GM12878 (cell line): ENCODE measurements at regions not wholly inside any gene's neighbourhood (a gene's known extent, or its start where the extent isn't known, plus 50 kb on each side); places are given as distances from the start of the nearest gene placed in this dataset.
"Not testable (repeated sequence)": the region's sequence is repeated elsewhere in the genome, so short reads cannot be mapped to it uniquely, and the experiment has no call there.

Source experiments
- ATAC-seq: fragments of 200-7000 bp; cut with Tn5 transposase; 3 replicates; pipeline ENCODE4 v1.9.1; 2020; ENCODE audit warnings: mild to moderate bottlenecking, moderate library complexity
- BruUV-seq: library from RNA; stranded (reverse); fragments of 400-500 nt; replicated peaks from 2 replicates; lab custom pipeline; 2021; lab: Mats Ljungman, UMichigan
- CTCF ChIA-PET: fragments of 300-600 bp; sonication (Branson Sonifier 250); formaldehyde crosslinking; extraction: SDS; loops from one replicate; lab custom pipeline; 2021; ENCODE audit warnings: inconsistent platforms; lab: Yijun Ruan, JAX
- POLR2A ChIA-PET: fragments of 350-600 bp; formaldehyde crosslinking; extraction: SDS; loops from one replicate; lab custom pipeline; 2021; ENCODE audit warnings: inconsistent platforms; lab: Charles Lee
- RAD21 ChIA-PET: fragments of 300-600 bp; sonication (Branson Sonifier 250); formaldehyde crosslinking; loops from one replicate; lab custom pipeline; 2023; ENCODE audit warnings: antibody characterized with exemption; ENCODE audit not compliant: unreplicated experiment; lab: Charles Lee
- SMC1A ChIA-PET: fragments of 300-600 bp; sonication (Branson Sonifier 250); formaldehyde crosslinking; loops from one replicate; lab custom pipeline; 2023; ENCODE audit not compliant: unreplicated experiment, uncharacterized antibody; lab: Charles Lee
- DNase-seq: peaks from one replicate; pipeline ENCODE4 v3.0.0-alpha.2; 2011; ENCODE audit warnings: low read depth, low spot score
- FAIRE-seq: peaks from 3 replicates; lab custom pipeline; 2011; peaks lifted over from hg19 to GRCh38; lab: Jason Lieb, UNC
- H2AFZ ChIP-seq: 2 replicates; pipeline ENCODE4 v1.6.0; 2011; ENCODE audit warnings: low read depth, low read length, control low read depth; ENCODE audit not compliant: control insufficient read depth
- H3K27ac ChIP-seq: 2 replicates; pipeline ENCODE4 v1.5.1; 2011; ENCODE audit warnings: control low read depth; ENCODE audit not compliant: control insufficient read depth, insufficient read depth
- H3K27me3 ChIP-seq, 2 experiments: replicated peaks in 1 of 2; 2 replicates each; pipeline versions ENCODE4 v1.6.0 to v1.6.1; 2011; ENCODE audit warnings: low read length in 1 of 2; ENCODE audit not compliant: control insufficient read depth in 2 of 2, insufficient read depth in 2 of 2
- H3K36me3 ChIP-seq, 2 experiments: 2 replicates each; pipeline ENCODE4 v1.5.1; 2011; ENCODE audit warnings: low read length in 1 of 2; ENCODE audit not compliant: control insufficient read depth in 2 of 2, insufficient read depth in 2 of 2
- H3K4me1 ChIP-seq: 2 replicates; pipeline ENCODE4 v1.6.1; 2011; ENCODE audit warnings: mild to moderate bottlenecking, low read length, moderate library complexity, mixed read lengths; ENCODE audit not compliant: control insufficient read depth, insufficient read depth
- H3K4me2 ChIP-seq: 2 replicates; pipeline ENCODE4 v1.6.0; 2011; ENCODE audit warnings: control low read depth; ENCODE audit not compliant: control insufficient read depth, insufficient read depth
- H3K4me3 ChIP-seq: fragments of 200-600 bp; sonication (generic); 2 replicates; pipeline ENCODE4 v1.5.1; 2016
- H3K79me2 ChIP-seq: 2 replicates; pipeline ENCODE4 v1.6.0; 2011; ENCODE audit warnings: low read length; ENCODE audit not compliant: control insufficient read depth, insufficient read depth
- H3K9ac ChIP-seq: 2 replicates; pipeline ENCODE4 v1.8.0; 2011; ENCODE audit warnings: low read length, control low read depth, mixed read lengths; ENCODE audit not compliant: control insufficient read depth, insufficient read depth
- H3K9me3 ChIP-seq: replicated peaks from 3 replicates; pipeline ENCODE4 v1.5.1; 2011; ENCODE audit warnings: mild to moderate bottlenecking, low read length; ENCODE audit not compliant: control insufficient read depth, insufficient read depth
- H4K20me1 ChIP-seq: 2 replicates; pipeline ENCODE4 v1.6.0; 2011; ENCODE audit not compliant: control insufficient read depth, insufficient read depth
- BCL3 ChIP-seq: IDR thresholded peaks from 2 replicates; pipeline ENCODE4 v1.6.1; 2011; ENCODE audit warnings: borderline replicate concordance, low read depth, mild to moderate bottlenecking, moderate library complexity, low read length; ENCODE audit not compliant: insufficient read depth, poor library complexity, severe bottlenecking
- CBX3 ChIP-seq: fragments of 200-600 bp; sonication (generic); IDR thresholded peaks from 2 replicates; pipeline ENCODE4 v1.6.1; 2016; ENCODE audit warnings: low read depth, borderline replicate concordance
- EP300 ChIP-seq, 2 experiments: fragments of 150-350 bp in 1 of 2; IDR thresholded peaks; 2 replicates each; pipeline ENCODE4 v1.6.1; 2011 to 2012; ENCODE audit warnings: low read depth in 2 of 2, low read length in 2 of 2, borderline replicate concordance in 1 of 2, improper control_type of control experiment in 1 of 2, inconsistent platforms in 1 of 2; ENCODE audit not compliant: control insufficient read depth in 1 of 2
- HDAC6 ChIP-seq: fragments of 200-600 bp; sonication (generic); IDR thresholded peaks from one replicate; pipeline ENCODE4 v1.8.0; 2017; ENCODE audit warnings: antibody characterized with exemption; ENCODE audit not compliant: unreplicated experiment
- MEF2B ChIP-seq: fragments of 450-650 bp; IDR thresholded peaks from 2 replicates; pipeline ENCODE4 v1.6.1; 2018; ENCODE audit warnings: mild to moderate bottlenecking, moderate library complexity; ENCODE audit not compliant: partially characterized antibody, poor library complexity, severe bottlenecking
- NFXL1 ChIP-seq: fragments of 450-650 bp; IDR thresholded peaks from 2 replicates; pipeline ENCODE4 v1.6.1; 2017; ENCODE audit warnings: antibody characterized with exemption, mild to moderate bottlenecking, borderline replicate concordance
- NR2C1 ChIP-seq: fragments of 450-650 bp; IDR thresholded peaks from 2 replicates; pipeline ENCODE4 v1.6.1; 2017; ENCODE audit warnings: antibody characterized with exemption, mild to moderate bottlenecking, moderate library complexity
- PAX8 ChIP-seq: fragments of 450-650 bp; IDR thresholded peaks from 2 replicates; pipeline ENCODE4 v1.6.1; 2017; ENCODE audit warnings: mild to moderate bottlenecking, moderate library complexity
- POU2F2 ChIP-seq: IDR thresholded peaks from 3 replicates; pipeline ENCODE4 v1.6.1; 2011; ENCODE audit warnings: low read depth, mild to moderate bottlenecking, low read length, borderline replicate concordance
- TARDBP ChIP-seq: IDR thresholded peaks from 2 replicates; pipeline ENCODE4 v1.6.1; 2016; ENCODE audit warnings: borderline replicate concordance
- ZNF384 ChIP-seq: IDR thresholded peaks from 2 replicates; pipeline ENCODE4 v1.6.1; 2012; ENCODE audit warnings: low read depth, mild to moderate bottlenecking, low read length, improper control_type of control experiment, borderline replicate concordance
- WGBS: methylation state at CpG from one replicate; pipeline ENCODE4 v1.1.6; 2016; ENCODE audit warnings: low lambda C conversion rate; ENCODE audit not compliant: insufficient replicate concordance, insufficient coverage; ENCODE audit errors: missing lambda C conversion rate; 5-methylcytosine and 5-hydroxymethylcytosine counted together
- in situ Hi-C: fragments of 300-500 bp; cut with MboI; formaldehyde crosslinking; loops from 9 replicates; pipeline ENCODE4 v1.14.3; 2018; ENCODE audit warnings: mixed read lengths
- intact Hi-C: fragments of 100-400 bp; cut with micrococcal nuclease; formaldehyde crosslinking; loops from one replicate; pipeline ENCODE4 v1.14.2; 2022; ENCODE audit not compliant: unreplicated experiment
- TF ChIP-seq, protein P1 (sequence below): IDR thresholded peaks from 2 replicates; pipeline ENCODE4 v1.6.1; 2012; ENCODE audit warnings: low read depth, low read length, improper control_type of control experiment

DNA sequence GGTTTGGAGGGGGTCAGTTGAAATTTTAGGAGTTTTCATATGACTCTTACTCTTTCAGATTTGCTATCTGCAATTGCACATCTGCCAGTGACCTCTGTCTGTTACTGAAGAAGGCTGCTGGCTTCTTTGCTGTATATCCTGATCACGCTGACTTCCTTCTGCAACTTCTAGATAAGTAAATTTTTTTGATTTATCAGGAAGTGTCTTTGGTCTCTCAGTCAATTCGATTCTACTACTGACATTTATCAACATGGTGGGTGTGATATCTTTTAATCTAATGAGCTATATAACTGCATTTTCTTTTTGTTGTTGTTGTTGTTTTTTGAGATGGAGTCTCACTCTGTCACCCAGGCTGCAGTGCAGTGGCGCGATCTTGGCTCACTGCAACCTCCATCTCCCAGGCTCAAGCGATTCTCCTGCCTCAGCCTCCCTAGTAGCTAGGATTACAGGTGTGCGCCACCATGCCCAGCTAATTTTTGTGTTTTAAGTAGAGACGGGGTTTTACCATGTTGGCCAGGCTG, 55.7 kb upstream of the HBS1L start:
- H3K4me1 ChIP-seq, result peaks cover 17% of the 10 kb centered on the region
- in situ Hi-C loops, H3K9me3 ChIP-seq, H3K4me3 ChIP-seq, FAIRE-seq, DNase-seq, H3K9ac ChIP-seq, H2AFZ ChIP-seq, H3K27me3 ChIP-seq, H3K4me2 ChIP-seq, H3K36me3 ChIP-seq, H3K27ac ChIP-seq, H3K79me2 ChIP-seq, H4K20me1 ChIP-seq, BruUV-seq, ATAC-seq, RAD21 ChIA-PET: not testable (repeated sequence)
- intact Hi-C loops, result loop anchor here (10.0 kb wide), 1 partner anchor 106 kb away; no protein-coding TSS in a partner anchor
- ChIA-PET CTCF (interaction anchor here (1.1 to 1.6 kb wide), 3 partner anchors 11 to 35 kb away, joined by 3 to 4 read pairs (median 3); no protein-coding TSS in a partner anchor), SMC1A (interaction anchor here (1.1 to 2.4 kb wide), 2 partner anchors 18 to 23 kb away, joined by 3 to 8 read pairs; no protein-coding TSS in a partner anchor), POLR2A (interaction anchor here (1.0 to 1.6 kb wide), 2 partner anchors 10 to 36 kb away, joined by 3 read pairs; no protein-coding TSS in a partner anchor)
- 82% methylated on average over 7 of the region's 7 CpGs for WGBS

- no peak overlapping the region for H3K4me2 ChIP-seq
- in situ Hi-C loops (no loop called here), intact Hi-C loops (loop anchor here (10.0 kb wide), 1 partner anchor 105 kb away; no protein-coding TSS in a partner anchor)
- no peak for FAIRE-seq
- no peaks in the 10 kb centered on the region; the same call in 1 of the 3 replicates for H3K9me3 ChIP-seq
- H3K27ac ChIP-seq, result no peak overlapping the region
- SMC1A ChIA-PET, result interaction anchor here (0.6 to 2.4 kb wide), 3 partner anchors 19 to 81 kb away, joined by 3 to 8 read pairs (median 3); no protein-coding TSS in a partner anchor
- no TSS peak for BruUV-seq
- POLR2A ChIA-PET, result interaction anchor here (1.0 to 1.6 kb wide), 2 partner anchors 9 to 35 kb away, joined by 3 read pairs; no protein-coding TSS in a partner anchor
- H3K9ac ChIP-seq, result no peak overlapping the region
- H3K79me2 ChIP-seq, result no peaks in the 10 kb centered on the region
- H4K20me1 ChIP-seq, result no peaks in the 10 kb centered on the region
- no peak overlapping the region for H2AFZ ChIP-seq
- H3K36me3 ChIP-seq, result no peaks in the 10 kb centered on the region
- no peak overlapping the region for H3K4me3 ChIP-seq
- WGBS, result 83% methylated on average over 3 of the region's 3 CpGs
- no peaks in the 10 kb centered on the region for H3K27me3 ChIP-seq
- no peak for ATAC-seq
- peaks cover 12% of the 10 kb centered on the region for H3K4me1 ChIP-seq
- RAD21 ChIA-PET, result no interaction called here
- no peak for DNase-seq
- CTCF ChIA-PET, result interaction anchor here (1.1 to 1.6 kb wide), 3 partner anchors 11 to 34 kb away, joined by 3 to 4 read pairs (median 3); no protein-coding TSS in a partner anchor
- TF ChIP-seq ZNF384 (no peak), HDAC6 (no peak), MEF2B (no peak), NR2C1 (no peak), CBX3 (no peak), POU2F2 (no peak), EP300 (IDR thresholded peaks at IDR 0.05; ENCODE audit: borderline replicate concordance in 1 of 2, control insufficient read depth in 1 of 2, low read depth in 2 of 2, low read length in 2 of 2) (no peak), BCL3 (no peak), NFXL1 (no peak), TARDBP (no peak), PAX8 (no peak)
- TF ChIP-seq, protein P1, sequence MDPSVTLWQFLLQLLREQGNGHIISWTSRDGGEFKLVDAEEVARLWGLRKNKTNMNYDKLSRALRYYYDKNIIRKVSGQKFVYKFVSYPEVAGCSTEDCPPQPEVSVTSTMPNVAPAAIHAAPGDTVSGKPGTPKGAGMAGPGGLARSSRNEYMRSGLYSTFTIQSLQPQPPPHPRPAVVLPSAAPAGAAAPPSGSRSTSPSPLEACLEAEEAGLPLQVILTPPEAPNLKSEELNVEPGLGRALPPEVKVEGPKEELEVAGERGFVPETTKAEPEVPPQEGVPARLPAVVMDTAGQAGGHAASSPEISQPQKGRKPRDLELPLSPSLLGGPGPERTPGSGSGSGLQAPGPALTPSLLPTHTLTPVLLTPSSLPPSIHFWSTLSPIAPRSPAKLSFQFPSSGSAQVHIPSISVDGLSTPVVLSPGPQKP, result no peak
Observed at GRCh38 chr6:135109761-135110160, 55.1 kb upstream of the HBS1L start.
